Body of pancreas (tissue), 4 donors: ENCODE measurements at regions not wholly inside any gene's neighbourhood (a gene's known extent, or its start where the extent isn't known, plus 50 kb on each side); places are given as distances from the start of the nearest gene placed in this dataset.

Experiments
- CTCF ChIP-seq, 7 experiments: fragments of 450-650 bp in 4 of 7; fragments of 200-600 bp in 3 of 7; sonication (generic) in 3 of 7; IDR thresholded peaks; one replicate each; pipeline ENCODE4 v1.5.1; 2016 to 2019; ENCODE audit warnings: antibody characterized with exemption in 7 of 7
- POLR2A ChIP-seq, 3 donors: fragments of 450-650 bp; IDR thresholded peaks; one replicate each; pipeline ENCODE4 v1.6.1; 2016; ENCODE audit warnings: antibody characterized with exemption in 3 of 3, mild to moderate bottlenecking in 2 of 3

GRCh38 chr9:100911273-100911672, 117.3 kb upstream of the PLPPR1 start:
- TF ChIP-seq CTCF (IDR thresholded peaks at IDR 0.05) (no peak), POLR2A (IDR thresholded peaks at IDR 0.05) (no peak)
